HL-60/S4 treated with retinoic acid at 250 ng/mL for 4 days and 3 days (cell line): ENCODE measurements at regions not wholly inside any gene's neighbourhood (a gene's known extent, or its start where the extent isn't known, plus 50 kb on each side); places are given as distances from the start of the nearest gene placed in this dataset.

Experiments used
- in situ Hi-C: fragments of 300-500 bp; cut with MboI; formaldehyde crosslinking; loops from 2 replicates; pipeline ENCODE4 v1.7.0; 2022; ENCODE audit warnings: low sequenced_read_pairs

DNA sequence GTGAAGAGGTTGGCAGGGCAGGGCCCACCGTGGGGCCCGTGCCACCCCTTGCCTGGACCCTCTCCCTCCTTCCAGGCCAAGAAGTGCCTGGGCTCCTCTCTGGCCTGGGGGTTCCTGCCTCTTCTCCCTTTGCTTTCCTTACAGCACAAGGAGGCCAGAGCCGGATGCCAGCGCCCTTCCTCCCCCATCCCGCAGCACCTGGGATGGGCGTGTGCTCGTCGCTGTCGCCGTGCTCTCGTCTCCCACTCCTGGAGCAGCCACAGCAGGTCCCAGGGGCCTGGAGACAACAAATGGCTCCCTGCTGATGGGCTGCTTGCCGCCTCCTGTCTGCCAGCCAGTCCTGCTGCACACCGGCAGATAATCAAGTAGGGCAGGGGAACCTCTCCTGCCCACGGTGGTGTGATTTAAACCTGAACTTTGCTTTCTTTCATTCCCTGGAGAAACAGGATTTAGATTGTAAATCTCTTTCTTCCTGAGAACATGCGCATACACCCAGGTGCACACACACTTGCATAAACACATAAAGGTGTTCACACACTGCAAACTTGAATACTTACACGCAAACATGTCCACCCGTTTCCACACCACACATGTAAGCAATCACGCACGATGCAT is 50.8 kb upstream of the POU3F1 start:
- in situ Hi-C loops: no loop called here
